ENCODE measurements at regions not wholly inside any gene's neighbourhood (a gene's known extent, or its start where the extent isn't known, plus 50 kb on each side); places are given as distances from the start of the nearest gene placed in this dataset.

GRCh38 chr5:68708156-68708841 lies 385.5 kb upstream of the SLC30A5 start (continued):
- no peak for TF ChIP-seq NFIC (IDR thresholded peaks at IDR 0.05; ENCODE audit: borderline replicate concordance)

DNA sequence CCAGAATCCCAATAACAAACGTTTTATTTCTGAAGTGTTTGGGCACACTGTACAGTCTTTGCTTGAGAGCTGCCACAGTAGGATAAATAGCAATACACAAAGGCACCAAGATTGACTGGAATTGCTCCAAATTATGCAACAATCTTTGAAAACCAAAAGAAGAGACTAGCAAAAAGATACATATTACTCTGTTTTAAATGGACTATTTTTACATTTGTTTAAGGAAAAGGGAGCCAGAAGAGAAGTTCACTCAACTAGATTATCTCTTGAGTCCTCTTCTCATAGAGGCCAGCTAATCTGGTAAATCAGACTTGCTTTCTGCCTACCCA lies 385.0 kb upstream of the SLC30A5 start:
- POLR2A ChIA-PET, result no interaction called here
- H3K27ac ChIP-seq (ENCODE audit: low read depth in 2 of 2, low read length in 1 of 2), result no peak overlapping the region
- H3K9me2 ChIP-seq, result 0 out of 2 replicates have a peak, but pooled peaks cover 3% of the 10 kb centered on the region
- no peaks in the 10 kb centered on the region for H3K4me1 ChIP-seq (ENCODE audit: control insufficient read depth in 1 of 2, insufficient read depth in 2 of 2, low read depth in 1 of 2, low read length in 1 of 2)
- CTCF ChIA-PET, result interaction anchor here (0.6 kb wide), 1 partner anchor 28 kb away, joined by 3 read pairs; no protein-coding TSS in a partner anchor
- H3K27me3 ChIP-seq (ENCODE audit: insufficient read depth), result no peaks in the 10 kb centered on the region
- TF ChIP-seq, protein P1, sequence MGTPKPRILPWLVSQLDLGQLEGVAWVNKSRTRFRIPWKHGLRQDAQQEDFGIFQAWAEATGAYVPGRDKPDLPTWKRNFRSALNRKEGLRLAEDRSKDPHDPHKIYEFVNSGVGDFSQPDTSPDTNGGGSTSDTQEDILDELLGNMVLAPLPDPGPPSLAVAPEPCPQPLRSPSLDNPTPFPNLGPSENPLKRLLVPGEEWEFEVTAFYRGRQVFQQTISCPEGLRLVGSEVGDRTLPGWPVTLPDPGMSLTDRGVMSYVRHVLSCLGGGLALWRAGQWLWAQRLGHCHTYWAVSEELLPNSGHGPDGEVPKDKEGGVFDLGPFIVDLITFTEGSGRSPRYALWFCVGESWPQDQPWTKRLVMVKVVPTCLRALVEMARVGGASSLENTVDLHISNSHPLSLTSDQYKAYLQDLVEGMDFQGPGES (IDR thresholded peaks at IDR 0.05; ENCODE audit: low read depth, low read length), result no peak
- H3K36me3 ChIP-seq (replicated peaks in 1 of 2; ENCODE audit: control insufficient read depth in 1 of 2, insufficient read depth in 2 of 2, low read length in 1 of 2), result no peaks in the 10 kb centered on the region
- no peaks in the 10 kb centered on the region for H4K20me1 ChIP-seq (ENCODE audit: insufficient read depth)
- H3K4me2 ChIP-seq, result no peak overlapping the region
- no peak for DNase-seq
- 12% methylated on average over 1 of the region's 1 CpG for WGBS (ENCODE audit: low lambda C conversion rate)
- no peaks in the 10 kb centered on the region for H3F3A ChIP-seq (replicated peaks; ENCODE audit: insufficient read depth)
- H3K79me2 ChIP-seq (ENCODE audit: insufficient read depth), result no peaks in the 10 kb centered on the region
- no peak overlapping the region for H2AFZ ChIP-seq (ENCODE audit: low read depth)
- no peak overlapping the region for H3K4me3 ChIP-seq (ENCODE audit: low read depth in 2 of 2, low read length in 1 of 2)
- H3K9me3 ChIP-seq, result no peaks in the 10 kb centered on the region; the same call in 1 of the 2 replicates
- H3K9ac ChIP-seq, result no peak overlapping the region

DNA sequence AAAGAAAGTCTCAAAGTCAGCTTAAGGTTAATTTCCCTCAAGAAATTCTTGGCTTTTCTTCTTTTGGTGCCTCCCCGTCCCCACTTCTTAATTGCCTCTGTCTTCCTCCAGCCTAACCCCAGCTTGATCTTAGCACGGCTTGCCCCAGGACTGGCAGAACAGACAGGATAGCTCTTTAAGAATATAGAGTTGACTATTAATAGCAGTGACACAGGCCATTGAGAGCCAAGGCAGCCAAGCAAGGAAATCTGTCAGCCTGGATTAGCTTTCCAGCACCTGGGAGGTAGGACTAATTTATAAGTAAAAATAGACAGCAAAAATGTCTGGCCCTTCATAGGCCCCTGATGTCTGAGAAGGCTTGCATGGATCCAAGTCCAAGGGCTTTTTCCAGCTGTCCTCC lies 384.6 kb upstream of the SLC30A5 start:
- Histone ChIP-seq H3K4me1 (ENCODE audit: control insufficient read depth in 1 of 2, insufficient read depth in 2 of 2, low read depth in 1 of 2, low read length in 1 of 2) (no peaks in the 10 kb centered on the region), H3K9me2 (0 out of 2 replicates have a peak, but pooled peaks cover 3% of the 10 kb centered on the region), H3K36me3 (replicated peaks in 1 of 2; ENCODE audit: control insufficient read depth in 1 of 2, insufficient read depth in 2 of 2, low read length in 1 of 2) (no peaks in the 10 kb centered on the region), H3K27me3 (ENCODE audit: insufficient read depth) (no peaks in the 10 kb centered on the region), H3F3A (replicated peaks; ENCODE audit: insufficient read depth) (no peaks in the 10 kb centered on the region), H3K4me3 (ENCODE audit: low read depth in 2 of 2, low read length in 1 of 2) (no peak overlapping the region), H3K27ac (ENCODE audit: low read depth in 2 of 2, low read length in 1 of 2) (no peak overlapping the region), H3K4me2 (no peak overlapping the region), H3K9ac (no peak overlapping the region), H3K79me2 (ENCODE audit: insufficient read depth) (no peaks in the 10 kb centered on the region), H4K20me1 (ENCODE audit: insufficient read depth) (no peaks in the 10 kb centered on the region), H3K9me3 (no peaks in the 10 kb centered on the region; the same call in 1 of the 2 replicates), H2AFZ (ENCODE audit: low read depth) (no peak overlapping the region)
- TF ChIP-seq, protein P1 (IDR thresholded peaks at IDR 0.05; ENCODE audit: low read depth, low read length), result no peak
- TF ChIP-seq, protein P2, sequence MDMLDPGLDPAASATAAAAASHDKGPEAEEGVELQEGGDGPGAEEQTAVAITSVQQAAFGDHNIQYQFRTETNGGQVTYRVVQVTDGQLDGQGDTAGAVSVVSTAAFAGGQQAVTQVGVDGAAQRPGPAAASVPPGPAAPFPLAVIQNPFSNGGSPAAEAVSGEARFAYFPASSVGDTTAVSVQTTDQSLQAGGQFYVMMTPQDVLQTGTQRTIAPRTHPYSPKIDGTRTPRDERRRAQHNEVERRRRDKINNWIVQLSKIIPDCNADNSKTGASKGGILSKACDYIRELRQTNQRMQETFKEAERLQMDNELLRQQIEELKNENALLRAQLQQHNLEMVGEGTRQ (IDR thresholded peaks at IDR 0.05; ENCODE audit: borderline replicate concordance, low read depth, low read length), result no peak
- no peak for DNase-seq
- ChIA-PET CTCF (interaction anchor here (0.6 kb wide), 1 partner anchor 27 kb away, joined by 3 read pairs; no protein-coding TSS in a partner anchor), POLR2A (no interaction called here)
- WGBS (ENCODE audit: low lambda C conversion rate), result 57% methylated on average over 2 of the region's 2 CpGs

GRCh38 chr5:68710514-68710913 lies 383.3 kb upstream of the SLC30A5 start:
- CTCF ChIA-PET, result no interaction called here
- POLR2A ChIA-PET, result no interaction called here
- TF ChIP-seq RCOR1 (IDR thresholded peaks at IDR 0.05; ENCODE audit: low read length) (no peak), NRF1 (IDR thresholded peaks at IDR 0.05; ENCODE audit: low read depth, low read length) (no peak), NFIC (IDR thresholded peaks at IDR 0.05; ENCODE audit: borderline replicate concordance) (no peak), RFX5 (IDR thresholded peaks at IDR 0.05; ENCODE audit: low read length) (no peak), RAD21 (IDR thresholded peaks at IDR 0.05; ENCODE audit: low read length) (no peak), EZH2phosphoT487 (IDR thresholded peaks at IDR 0.05; ENCODE audit: borderline replicate concordance, low read depth) (no peak), EP300 (IDR thresholded peaks at IDR 0.05; ENCODE audit: borderline replicate concordance in 1 of 2, low read depth in 1 of 2, low read length in 1 of 2) (no peak)
- TF ChIP-seq, protein P3, sequence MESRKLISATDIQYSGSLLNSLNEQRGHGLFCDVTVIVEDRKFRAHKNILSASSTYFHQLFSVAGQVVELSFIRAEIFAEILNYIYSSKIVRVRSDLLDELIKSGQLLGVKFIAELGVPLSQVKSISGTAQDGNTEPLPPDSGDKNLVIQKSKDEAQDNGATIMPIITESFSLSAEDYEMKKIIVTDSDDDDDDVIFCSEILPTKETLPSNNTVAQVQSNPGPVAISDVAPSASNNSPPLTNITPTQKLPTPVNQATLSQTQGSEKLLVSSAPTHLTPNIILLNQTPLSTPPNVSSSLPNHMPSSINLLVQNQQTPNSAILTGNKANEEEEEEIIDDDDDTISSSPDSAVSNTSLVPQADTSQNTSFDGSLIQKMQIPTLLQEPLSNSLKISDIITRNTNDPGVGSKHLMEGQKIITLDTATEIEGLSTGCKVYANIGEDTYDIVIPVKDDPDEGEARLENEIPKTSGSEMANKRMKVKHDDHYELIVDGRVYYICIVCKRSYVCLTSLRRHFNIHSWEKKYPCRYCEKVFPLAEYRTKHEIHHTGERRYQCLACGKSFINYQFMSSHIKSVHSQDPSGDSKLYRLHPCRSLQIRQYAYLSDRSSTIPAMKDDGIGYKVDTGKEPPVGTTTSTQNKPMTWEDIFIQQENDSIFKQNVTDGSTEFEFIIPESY (IDR thresholded peaks at IDR 0.05; ENCODE audit: borderline replicate concordance, low read depth), result no peak
- TF ChIP-seq, protein P1 (IDR thresholded peaks at IDR 0.05; ENCODE audit: low read depth, low read length), result no peak

More at GRCh38 chr5:68710514-68710913, 383.3 kb upstream of the SLC30A5 start:
- Histone ChIP-seq H3K36me3 (replicated peaks in 1 of 2; ENCODE audit: control insufficient read depth in 1 of 2, insufficient read depth in 2 of 2, low read length in 1 of 2) (no peaks in the 10 kb centered on the region), H3K27ac (ENCODE audit: low read depth in 2 of 2, low read length in 1 of 2) (no peak overlapping the region), H3K4me3 (ENCODE audit: low read depth in 2 of 2, low read length in 1 of 2) (no peak overlapping the region), H3K9ac (no peak overlapping the region), H3K4me2 (no peak overlapping the region), H3K9me3 (no peaks in the 10 kb centered on the region; the same call in 1 of the 2 replicates), H3K79me2 (ENCODE audit: insufficient read depth) (no peaks in the 10 kb centered on the region), H3K9me2 (no peaks in the 10 kb centered on the region), H3K4me1 (ENCODE audit: control insufficient read depth in 1 of 2, insufficient read depth in 2 of 2, low read depth in 1 of 2, low read length in 1 of 2) (no peaks in the 10 kb centered on the region), H4K20me1 (ENCODE audit: insufficient read depth) (no peaks in the 10 kb centered on the region), H3K27me3 (ENCODE audit: insufficient read depth) (no peaks in the 10 kb centered on the region), H3F3A (replicated peaks; ENCODE audit: insufficient read depth) (no peaks in the 10 kb centered on the region), H2AFZ (ENCODE audit: low read depth) (no peak overlapping the region)
- no peak for DNase-seq
- WGBS (ENCODE audit: low lambda C conversion rate), result 7% methylated on average over 1 of the region's 1 CpG
